ENCODE measurements at regions not wholly inside any gene's neighbourhood (a gene's known extent, or its start where the extent isn't known, plus 50 kb on each side); places are given as distances from the start of the nearest gene placed in this dataset.
"Not testable (repeated sequence)": the region's sequence is repeated elsewhere in the genome, so short reads cannot be mapped to it uniquely, and the experiment has no call there.

- DNase-seq (ENCODE audit: low read depth in 2 of 2): no peak
These were observed 51.9 kb upstream of the RBM47 start for GRCh38 chr4:40681600-40681999.

GRCh38 chr4:40682290-40683101 is 52.8 kb upstream of the RBM47 start:
- DNase-seq (ENCODE audit: low read depth in 2 of 2): peak in 1 of 2 donors; percentile 39

- DNase-seq (ENCODE audit: low read depth in 2 of 2): not testable (repeated sequence)
These were observed 54.0 kb upstream of the RBM47 start for GRCh38 chr4:40683536-40684145.

- no peak for DNase-seq (ENCODE audit: low read depth in 2 of 2)
These were observed 54.7 kb upstream of the RBM47 start for GRCh38 chr4:40684404-40684803.

- DNase-seq (ENCODE audit: low read depth in 2 of 2): no peak
These were observed 55.6 kb upstream of the RBM47 start for GRCh38 chr4:40685300-40685699.

GRCh38 chr4:40686081-40686913 is 56.6 kb upstream of the RBM47 start:
- no peak for DNase-seq (ENCODE audit: low read depth in 2 of 2)

- DNase-seq (ENCODE audit: low read depth in 2 of 2): no peak
These were observed 58.2 kb upstream of the RBM47 start for GRCh38 chr4:40687676-40688389.

GRCh38 chr4:40688446-40689095 is 58.9 kb upstream of the RBM47 start:
- no peak for DNase-seq (ENCODE audit: low read depth in 2 of 2)

- no peak for DNase-seq (ENCODE audit: low read depth in 2 of 2)
These were observed 55.8 kb upstream of the NSUN7 start for GRCh38 chr4:40693946-40694345.

- not testable (repeated sequence) for DNase-seq (ENCODE audit: low read depth in 2 of 2)
These were observed 52.3 kb upstream of the NSUN7 start for GRCh38 chr4:40697476-40697875.

GRCh38 chr4:40698733-40699132 is 51.0 kb upstream of the NSUN7 start:
- DNase-seq (ENCODE audit: low read depth in 2 of 2): no peak

GRCh38 chr4:40699648-40700047 is 50.1 kb upstream of the NSUN7 start:
- DNase-seq (ENCODE audit: low read depth in 2 of 2): no peak
